HFF-Myc (cell line): ENCODE measurements at regions not wholly inside any gene's neighbourhood (a gene's known extent, or its start where the extent isn't known, plus 50 kb on each side); places are given as distances from the start of the nearest gene placed in this dataset.

Source experiments
- DNase-seq: peaks from one replicate; pipeline ENCODE4 v3.0.0-alpha.2; 2011; ENCODE audit warnings: low read depth; ENCODE audit errors: extremely low read depth
- H3K4me3 ChIP-seq: replicated peaks from 2 replicates; pipeline ENCODE4 v1.5.1; 2011; ENCODE audit warnings: low read depth, mild to moderate bottlenecking, control low read depth, low read length
- CTCF ChIP-seq: IDR thresholded peaks from 2 replicates; pipeline ENCODE4 v1.5.1; 2012; ENCODE audit warnings: mild to moderate bottlenecking, low read depth, low read length, control low read depth; ENCODE audit errors: missing control alignments

- no peak for TF ChIP-seq CTCF
- H3K4me3 ChIP-seq = no peak overlapping the region
- no peak for DNase-seq
Observed at GRCh38 chr20:23287354-23288190, 63.0 kb upstream of the NXT1 start.

- TF ChIP-seq CTCF = no peak
- no peak for DNase-seq
- H3K4me3 ChIP-seq = no peak overlapping the region
Observed at GRCh38 chr20:23286346-23286745, 64.2 kb upstream of the NXT1 start.

GRCh38 chr20:23285536-23285935 is 65.1 kb upstream of the NXT1 start:
- TF ChIP-seq CTCF = no peak
- no peak for DNase-seq
- no peak overlapping the region for H3K4me3 ChIP-seq

GRCh38 chr20:23284009-23284408 is 66.6 kb upstream of the NXT1 start:
- H3K4me3 ChIP-seq = no peak overlapping the region
- DNase-seq = no peak
- TF ChIP-seq CTCF = no peak

- no peak overlapping the region for H3K4me3 ChIP-seq
- TF ChIP-seq CTCF = no peak
- no peak for DNase-seq
Observed at GRCh38 chr20:23283096-23283850, 67.3 kb upstream of the NXT1 start.

GRCh38 chr20:23282546-23282945 is 68.0 kb upstream of the NXT1 start:
- no peak overlapping the region for H3K4me3 ChIP-seq
- no peak for DNase-seq
- TF ChIP-seq CTCF = no peak
